Activated CD8-positive, alpha-beta memory T cell treated with anti-CD3 and anti-CD28 coated beads, Interleukin-2, amount 50 U/mL, for 1 hour (primary cell): ENCODE measurements at regions not wholly inside any gene's neighbourhood (a gene's known extent, or its start where the extent isn't known, plus 50 kb on each side); places are given as distances from the start of the nearest gene placed in this dataset.
"Not testable (repeated sequence)": the region's sequence is repeated elsewhere in the genome, so short reads cannot be mapped to it uniquely, and the experiment has no call there.

Experiments used
- DNase-seq: peaks from one replicate; pipeline ENCODE4 v3.0.0-alpha.2; 2020; ENCODE audit errors: extremely low read depth

DNA sequence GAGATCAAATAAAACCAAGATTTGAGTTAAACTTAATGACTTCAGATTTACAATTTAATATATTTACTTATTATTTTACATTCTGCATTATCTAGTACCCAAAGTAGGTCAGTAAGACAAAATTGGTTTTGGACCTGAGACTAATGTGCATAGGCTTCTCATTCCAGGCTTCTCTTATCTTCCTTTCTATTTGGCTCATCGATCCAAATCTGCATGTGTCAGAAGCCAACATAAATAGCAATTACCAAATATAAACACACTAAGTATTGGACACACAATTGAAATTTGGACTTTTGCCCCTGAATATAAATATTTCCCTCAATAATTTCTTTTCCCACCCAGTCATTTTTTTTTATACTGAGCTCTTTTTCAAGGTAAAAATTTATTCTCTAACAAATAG lies 290.6 kb upstream of the ARHGEF26 start:
- DNase-seq = no peak

GRCh38 chr3:153835540-153835939 lies 285.6 kb upstream of the ARHGEF26 start:
- DNase-seq = no peak

DNA sequence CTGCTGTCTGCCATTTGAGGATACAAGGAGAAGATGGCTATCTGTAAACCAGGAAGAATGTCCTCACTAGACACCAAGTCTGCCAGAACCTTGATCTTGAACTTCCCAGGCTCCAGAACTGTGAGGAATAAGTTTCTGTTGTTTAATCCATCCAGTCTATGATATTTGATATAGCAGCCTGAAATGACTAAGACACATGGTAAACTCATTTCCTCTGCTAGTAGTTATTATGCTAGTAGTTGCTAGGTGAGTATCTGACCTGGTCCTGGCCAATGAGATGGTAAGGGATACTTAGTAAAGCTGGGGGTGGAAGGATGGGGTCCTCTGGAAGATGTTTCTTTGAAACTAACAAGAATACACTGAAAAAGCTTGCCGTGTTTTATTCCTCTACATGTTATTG lies 280.7 kb upstream of the ARHGEF26 start:
- no peak for DNase-seq

- no peak for DNase-seq
Observed at GRCh38 chr3:153843994-153844393, 277.2 kb upstream of the ARHGEF26 start.

- no peak for DNase-seq
Observed at GRCh38 chr3:153845311-153845710, 275.9 kb upstream of the ARHGEF26 start.

DNA sequence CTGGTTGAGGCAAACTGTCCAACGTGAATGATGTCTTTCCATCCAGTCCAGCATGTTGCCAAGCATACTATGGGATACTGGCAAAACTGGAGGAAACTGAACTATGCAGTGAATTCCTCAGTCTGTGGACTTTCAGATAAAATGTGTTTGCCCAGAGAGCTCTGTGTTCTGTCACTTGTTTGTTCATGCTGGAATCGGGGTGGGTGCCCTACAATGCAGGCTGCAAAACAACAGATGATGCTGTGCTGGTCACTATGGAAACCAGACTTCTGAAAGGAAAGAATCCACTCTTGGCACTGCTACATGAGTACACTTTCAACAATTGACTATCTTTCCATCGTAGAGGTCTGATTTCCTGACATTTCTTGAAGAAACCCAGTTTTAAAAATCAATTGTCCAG lies 272.5 kb upstream of the ARHGEF26 start:
- no peak for DNase-seq

DNA sequence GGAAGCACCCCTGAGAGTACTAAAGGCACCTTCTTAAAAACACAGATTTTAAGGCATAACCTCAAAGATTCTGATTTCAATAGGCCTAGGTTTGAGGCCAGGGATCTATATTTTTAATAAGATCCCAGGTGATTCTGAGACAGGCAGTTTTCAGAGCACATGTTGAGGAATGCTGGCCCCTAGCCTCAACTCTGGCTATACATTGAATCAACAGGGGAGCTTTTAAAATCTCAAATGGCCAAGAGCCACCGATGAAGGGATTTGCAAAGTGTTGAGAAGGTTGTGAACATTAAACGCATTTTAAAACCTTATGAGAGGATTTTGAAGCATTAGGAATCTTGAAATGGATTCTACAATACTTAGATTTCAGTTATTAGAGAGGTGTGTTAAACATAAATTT lies 268.8 kb upstream of the ARHGEF26 start:
- no peak for DNase-seq

DNA sequence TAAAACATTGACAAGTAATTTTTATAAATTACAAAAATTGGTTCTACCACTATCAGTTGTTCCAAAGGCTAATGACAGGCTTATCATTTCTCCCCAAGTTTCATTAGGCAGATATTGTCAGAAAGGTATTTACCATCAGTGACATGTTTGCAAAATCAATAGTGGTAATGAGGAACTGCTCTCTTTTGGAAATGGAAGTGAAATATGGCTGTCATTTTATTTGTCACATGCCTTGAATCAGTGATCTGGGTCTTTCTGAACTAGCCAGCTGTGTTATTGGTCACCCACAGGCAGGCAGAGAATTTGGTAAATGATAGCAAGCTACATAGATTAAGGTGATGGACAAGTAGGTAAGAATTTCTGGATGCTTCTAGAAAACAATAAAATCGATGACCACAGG lies 268.0 kb upstream of the ARHGEF26 start:
- no peak for DNase-seq

DNA sequence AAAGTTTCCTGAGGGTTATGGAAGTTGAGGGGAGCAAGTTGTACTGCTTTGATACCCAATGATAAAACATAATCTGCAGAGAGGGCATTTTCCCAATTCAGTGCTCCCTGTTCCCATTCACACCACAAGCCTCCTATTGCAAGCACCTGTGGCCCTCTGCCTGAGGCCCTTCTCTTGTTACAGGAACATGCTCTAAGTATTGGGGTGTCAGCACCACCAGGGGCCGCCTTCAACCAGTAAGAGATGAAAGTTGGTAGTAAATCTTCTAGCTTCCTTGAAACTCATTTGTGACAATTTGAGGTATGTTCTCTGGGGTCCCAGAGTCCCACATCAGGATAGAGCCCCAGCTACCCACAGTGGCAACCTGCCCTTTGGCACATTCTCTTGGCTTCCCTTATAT lies 265.4 kb upstream of the ARHGEF26 start:
- DNase-seq = no peak

GRCh38 chr3:153856932-153857331 lies 264.3 kb upstream of the ARHGEF26 start:
- DNase-seq = no peak

GRCh38 chr3:153864793-153865192 lies 256.4 kb upstream of the ARHGEF26 start:
- no peak for DNase-seq

DNA sequence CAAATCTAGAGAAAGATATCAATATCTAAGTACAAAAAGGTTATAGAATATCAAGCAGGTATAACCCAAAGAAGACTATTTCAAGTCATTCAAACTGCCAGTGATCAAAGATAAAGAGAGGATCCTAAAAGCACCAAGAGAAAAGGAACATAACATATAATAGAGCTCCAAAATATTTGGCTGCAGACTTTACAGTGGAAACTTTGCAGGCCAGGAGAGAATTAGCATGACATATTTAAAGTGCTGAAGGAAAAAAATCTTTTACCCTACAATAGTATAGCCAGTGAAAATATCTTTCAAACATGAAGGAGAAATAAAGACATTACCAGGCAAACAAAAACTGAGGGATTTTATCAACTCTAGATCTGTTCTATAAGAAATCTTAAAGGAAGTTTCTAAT lies 254.3 kb upstream of the ARHGEF26 start:
- DNase-seq = no peak

DNA sequence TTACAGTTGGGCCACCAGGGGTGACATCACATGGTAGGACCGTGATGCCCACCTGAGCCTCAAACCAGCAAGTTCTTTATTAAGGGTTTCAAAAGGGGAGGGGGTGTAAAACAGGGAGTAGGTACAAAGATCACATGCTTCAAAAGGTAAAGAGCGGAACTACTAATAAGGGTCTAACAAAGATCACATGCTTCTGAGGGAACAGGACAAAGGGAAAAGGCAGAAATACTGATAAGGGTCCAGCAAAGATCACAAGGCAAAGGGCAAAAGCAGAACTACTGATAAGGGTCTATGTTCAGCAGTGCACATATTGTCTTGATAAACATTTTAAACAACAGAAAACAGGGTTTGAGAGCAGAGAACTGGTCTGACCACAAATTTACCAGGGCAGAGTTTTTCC lies 246.8 kb upstream of the ARHGEF26 start:
- not testable (repeated sequence) for DNase-seq

DNA sequence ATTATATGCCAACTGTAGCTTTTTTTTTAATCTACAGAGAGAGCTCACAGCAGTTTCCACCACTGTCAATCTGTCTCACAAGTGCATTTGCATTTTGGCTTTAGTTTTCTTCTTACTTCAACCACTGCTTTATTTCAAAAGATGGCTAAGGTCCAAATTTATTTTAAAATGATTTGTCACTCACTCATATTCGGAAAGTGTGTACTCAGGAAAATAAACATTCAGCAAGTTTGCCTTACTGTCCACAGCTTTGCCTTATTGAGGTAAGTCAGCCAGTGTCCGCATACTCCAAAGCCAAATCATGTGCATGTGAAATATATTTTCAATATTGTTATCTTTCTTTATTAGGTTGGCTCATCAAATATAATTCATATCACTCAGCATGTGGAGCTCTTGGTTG lies 240.7 kb upstream of the ARHGEF26 start:
- DNase-seq = no peak

DNA sequence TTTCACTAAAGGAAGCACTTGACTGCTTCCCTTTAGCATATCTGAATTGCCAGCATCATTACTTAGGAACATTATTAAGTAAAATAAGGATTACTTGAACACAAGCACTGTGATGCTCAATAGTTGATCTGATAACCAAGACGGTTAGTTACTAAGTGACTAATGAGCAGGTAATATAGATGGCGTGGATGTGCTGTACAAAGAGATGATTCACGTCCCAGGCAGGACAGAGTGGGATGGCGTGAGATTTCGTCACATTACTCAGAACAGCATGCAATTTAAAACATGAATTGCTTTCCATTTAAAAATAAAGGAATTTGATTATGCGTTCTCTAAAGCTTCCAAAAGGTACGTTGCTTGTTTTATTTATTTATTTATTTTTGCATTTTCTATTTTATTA lies 240.0 kb upstream of the ARHGEF26 start:
- DNase-seq = no peak

DNA sequence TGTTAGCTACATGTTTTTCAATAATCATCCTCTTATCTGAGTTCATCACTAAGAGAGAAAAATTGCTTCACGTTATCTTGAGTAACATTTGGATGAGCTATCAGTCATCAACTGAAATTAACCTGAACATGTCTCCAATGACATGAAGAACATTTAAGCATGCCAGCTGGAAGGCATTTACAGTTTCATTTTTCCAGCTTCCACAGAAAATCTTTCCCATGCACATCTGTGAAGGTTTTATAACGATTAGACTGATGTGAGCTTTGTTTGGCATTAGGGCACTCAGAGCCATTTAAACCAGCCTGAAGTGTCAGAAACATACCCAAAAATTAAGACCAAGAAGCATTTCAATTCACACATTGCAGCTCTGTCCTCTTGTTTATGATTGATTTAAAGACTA lies 235.8 kb upstream of the ARHGEF26 start:
- DNase-seq = no peak

DNA sequence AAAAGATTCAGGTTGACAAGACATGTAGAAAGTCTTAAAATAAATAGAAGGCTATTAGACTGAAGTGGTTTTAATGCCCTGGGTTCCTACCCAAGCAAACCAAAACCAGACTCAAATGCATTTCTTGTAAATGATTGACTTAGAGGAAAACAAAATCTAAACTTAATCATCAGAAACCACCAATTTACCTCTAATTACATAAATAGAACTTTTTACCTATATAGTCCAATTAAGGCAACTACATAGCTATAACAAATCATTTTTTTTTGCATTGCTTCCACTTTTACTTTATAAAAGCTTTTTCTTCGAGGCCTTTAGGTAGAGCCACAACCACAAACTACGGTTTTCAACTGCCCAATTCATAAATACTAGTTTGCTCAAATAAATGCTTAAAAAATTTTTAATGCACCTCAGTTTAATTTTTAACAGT lies 231.3 kb upstream of the ARHGEF26 start:
- DNase-seq = no peak

- DNase-seq = no peak
Observed at GRCh38 chr3:153892126-153892525, 229.1 kb upstream of the ARHGEF26 start.

DNA sequence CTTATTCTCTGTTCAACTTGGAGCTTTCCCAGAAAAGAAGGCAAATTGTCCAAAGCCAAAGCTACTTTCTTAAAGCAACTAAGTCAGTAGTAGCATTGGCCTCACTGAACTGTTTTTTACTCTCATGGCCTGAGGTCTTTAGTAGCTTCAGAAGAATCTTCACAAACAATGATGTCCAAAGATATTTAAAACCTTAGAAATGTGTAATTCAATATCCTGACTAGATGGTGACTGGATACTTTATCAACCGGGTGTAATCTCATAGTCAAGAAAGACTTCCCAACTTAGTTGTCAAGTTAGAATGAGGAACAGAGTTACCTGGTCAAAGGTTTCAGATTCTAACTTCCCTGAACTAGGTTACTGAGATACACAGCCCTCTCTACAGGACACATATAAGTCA lies 226.3 kb upstream of the ARHGEF26 start:
- DNase-seq = no peak

- no peak for DNase-seq
Observed at GRCh38 chr3:153896197-153896596, 225.0 kb upstream of the ARHGEF26 start.

- DNase-seq = no peak
Observed at GRCh38 chr3:153897025-153897723, 224.0 kb upstream of the ARHGEF26 start.

GRCh38 chr3:153897842-153898241 lies 223.3 kb upstream of the ARHGEF26 start:
- no peak for DNase-seq

DNA sequence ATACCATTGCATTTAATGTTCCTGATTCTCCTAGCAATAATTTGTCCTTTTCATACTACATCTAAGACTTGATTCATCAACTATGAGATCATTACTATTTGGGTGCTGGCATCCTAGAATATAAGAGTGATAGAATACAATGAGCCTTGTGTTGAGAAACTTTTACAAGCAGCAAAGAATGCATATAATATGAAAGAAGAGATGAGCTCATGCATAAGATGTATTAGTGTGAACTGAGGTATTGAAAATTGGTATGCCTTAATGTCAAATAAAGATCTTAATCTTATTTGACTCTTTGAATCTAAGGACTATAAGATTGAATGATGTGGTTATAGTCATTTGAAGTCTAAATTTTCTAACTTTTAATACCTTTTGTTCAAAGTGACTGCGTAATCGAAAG lies 220.0 kb upstream of the ARHGEF26 start:
- no peak for DNase-seq

GRCh38 chr3:153901991-153902390 lies 219.2 kb upstream of the ARHGEF26 start:
- DNase-seq = no peak
